H9 (cell line): ENCODE measurements at regions not wholly inside any gene's neighbourhood (a gene's known extent, or its start where the extent isn't known, plus 50 kb on each side); places are given as distances from the start of the nearest gene placed in this dataset.

Experiments
- DNase-seq: peaks from one replicate; pipeline ENCODE4 v3.0.0-alpha.2; 2017
- H2AFZ ChIP-seq: one replicate; pipeline ENCODE4 v1.6.1; 2013; ENCODE audit warnings: mild to moderate bottlenecking, low read length, control low read depth, moderate library complexity
- H2AK5ac ChIP-seq: 2 replicates; pipeline ENCODE4 v1.6.1; 2013; ENCODE audit warnings: low read length, control low read depth, mixed read lengths; ENCODE audit not compliant: insufficient read length
- H2BK120ac ChIP-seq: one replicate; pipeline ENCODE4 v1.6.1; 2013; ENCODE audit warnings: low read depth, mild to moderate bottlenecking, low read length, control low read depth, inconsistent platforms; ENCODE audit not compliant: poor library complexity, severe bottlenecking
- H2BK12ac ChIP-seq: 2 replicates; pipeline ENCODE4 v1.6.1; 2013; ENCODE audit warnings: low read length, control low read depth, mixed read lengths, low read depth; ENCODE audit not compliant: insufficient read length
- H2BK15ac ChIP-seq: 2 replicates; pipeline ENCODE4 v1.6.1; 2013; ENCODE audit warnings: low read depth, low read length, control low read depth
- H2BK20ac ChIP-seq: one replicate; pipeline ENCODE4 v1.6.1; 2013; ENCODE audit warnings: low read depth, mild to moderate bottlenecking, low read length, control low read depth, inconsistent platforms; ENCODE audit not compliant: poor library complexity, severe bottlenecking
- H2BK5ac ChIP-seq: 2 replicates; pipeline ENCODE4 v1.6.1; 2013; ENCODE audit warnings: low read length, control low read depth, mixed read lengths; ENCODE audit not compliant: insufficient read length
- H3K14ac ChIP-seq: 2 replicates; pipeline ENCODE4 v1.6.1; 2013; ENCODE audit warnings: low read length, control low read depth; ENCODE audit not compliant: insufficient read depth
- H3K18ac ChIP-seq: 2 replicates; pipeline ENCODE4 v1.6.1; 2013; ENCODE audit warnings: low read depth, mild to moderate bottlenecking, mixed read lengths, low read length, control low read depth; ENCODE audit not compliant: insufficient read length
- H3K23ac ChIP-seq: 2 replicates; pipeline ENCODE4 v1.6.1; 2013; ENCODE audit warnings: low read length, control low read depth, mixed read lengths, low read depth; ENCODE audit not compliant: insufficient read length
- H3K23me2 ChIP-seq: 2 replicates; pipeline ENCODE4 v1.6.1; 2013; ENCODE audit warnings: low read depth, mild to moderate bottlenecking, mixed read lengths, low read length, control low read depth; ENCODE audit not compliant: insufficient read length, poor library complexity, severe bottlenecking
- H3K27ac ChIP-seq: 2 replicates; pipeline ENCODE4 v1.5.1; 2013; ENCODE audit warnings: low read length, control low read depth, mixed read lengths, low read depth; ENCODE audit not compliant: insufficient read length
- H3K27me3 ChIP-seq: 2 replicates; pipeline ENCODE4 v1.6.1; 2013; ENCODE audit warnings: low read length, control low read depth, inconsistent platforms; ENCODE audit not compliant: insufficient read depth
- H3K4ac ChIP-seq: 2 replicates; pipeline ENCODE4 v1.6.1; 2013; ENCODE audit warnings: low read depth, mild to moderate bottlenecking, control low read depth, inconsistent platforms, low read length, moderate library complexity
- H3K4me1 ChIP-seq: 2 replicates; pipeline ENCODE4 v1.6.1; 2013; ENCODE audit warnings: low read length, control low read depth, inconsistent platforms; ENCODE audit not compliant: insufficient read depth
- H3K4me2 ChIP-seq: 2 replicates; pipeline ENCODE4 v1.6.1; 2013; ENCODE audit warnings: low read length, control low read depth, mixed read lengths; ENCODE audit not compliant: insufficient read length, insufficient read depth
- H3K56ac ChIP-seq: 2 replicates; pipeline ENCODE4 v1.6.1; 2013; ENCODE audit warnings: low read depth, mild to moderate bottlenecking, mixed read lengths, low read length, control low read depth; ENCODE audit not compliant: insufficient read length
- H3K79me1 ChIP-seq: 2 replicates; pipeline ENCODE4 v1.6.1; 2013; ENCODE audit warnings: low read depth, mild to moderate bottlenecking, moderate library complexity, low read length, control low read depth, inconsistent platforms; ENCODE audit not compliant: insufficient read depth, poor library complexity, severe bottlenecking
- H3K79me2 ChIP-seq: 2 replicates; pipeline ENCODE4 v1.6.1; 2013; ENCODE audit warnings: low read length, control low read depth, inconsistent platforms; ENCODE audit not compliant: insufficient read depth
- H3K9ac ChIP-seq: 2 replicates; pipeline ENCODE4 v1.6.1; 2013; ENCODE audit warnings: low read length, control low read depth, mixed read lengths; ENCODE audit not compliant: insufficient read length; ENCODE audit errors: extremely low read depth
- H3K9me3 ChIP-seq: one replicate; pipeline ENCODE4 v1.6.1; 2013; ENCODE audit warnings: low read depth, low read length, inconsistent platforms; ENCODE audit not compliant: control insufficient read depth
- H3T11ph ChIP-seq: one replicate; pipeline ENCODE4 v1.6.1; 2013; ENCODE audit warnings: mild to moderate bottlenecking, low read length, control low read depth, inconsistent platforms
- H4K20me1 ChIP-seq: one replicate; pipeline ENCODE4 v1.6.1; 2013; ENCODE audit not compliant: control insufficient read depth, insufficient read length, insufficient read depth
- H4K5ac ChIP-seq: 2 replicates; pipeline ENCODE4 v1.6.1; 2013; ENCODE audit warnings: low read depth, mild to moderate bottlenecking, mixed read lengths, low read length, control low read depth; ENCODE audit not compliant: insufficient read length
- H4K8ac ChIP-seq: replicated peaks from 2 replicates; pipeline ENCODE4 v1.6.1; 2013; ENCODE audit warnings: low read length, control low read depth, mixed read lengths, low read depth; ENCODE audit not compliant: insufficient read length
- H4K91ac ChIP-seq: 2 replicates; pipeline ENCODE4 v1.6.1; 2013; ENCODE audit warnings: low read depth, mild to moderate bottlenecking, moderate library complexity, mixed read lengths, low read length, control low read depth; ENCODE audit not compliant: insufficient read length
- H3K27ac Mint-ChIP-seq, 3 experiments: 2 replicates in 2 of 3; 3 replicates in 1 of 3; pipeline ENCODE4 v1.8.0; 2020 to 2021; ENCODE audit warnings: mixed read lengths in 3 of 3, mild to moderate bottlenecking in 1 of 3, moderate library complexity in 1 of 3
- H3K27me3 Mint-ChIP-seq: 2 replicates; pipeline ENCODE4 v1.8.0; 2021; ENCODE audit warnings: low read depth, mild to moderate bottlenecking, moderate library complexity, mixed read lengths
- H3K36me3 Mint-ChIP-seq, 3 experiments: 2 replicates in 2 of 3; 3 replicates in 1 of 3; pipeline ENCODE4 v1.8.0; 2020 to 2021; ENCODE audit warnings: low read depth in 3 of 3, mixed read lengths in 3 of 3; ENCODE audit not compliant: insufficient read depth in 1 of 3
- H3K4me1 Mint-ChIP-seq, 2 experiments: 2 replicates each; pipeline ENCODE4 v1.8.0; 2020; ENCODE audit warnings: mixed read lengths in 2 of 2
- H3K4me3 Mint-ChIP-seq, 2 experiments: 2 replicates in 1 of 2; 3 replicates in 1 of 2; pipeline ENCODE4 v1.8.0; 2020 to 2021; ENCODE audit warnings: mild to moderate bottlenecking in 2 of 2, mixed read lengths in 2 of 2, moderate library complexity in 1 of 2
- H3K9me3 Mint-ChIP-seq, 2 experiments: 2 replicates in 1 of 2; 3 replicates in 1 of 2; pipeline ENCODE4 v1.8.0; 2020; ENCODE audit warnings: mild to moderate bottlenecking in 2 of 2, mixed read lengths in 2 of 2, moderate library complexity in 1 of 2
- CTCF ChIP-seq: fragments of 200-600 bp; sonication (generic); conservative IDR thresholded peaks from 3 replicates; pipeline ENCODE4 v1.8.0; 2021; ENCODE audit warnings: antibody characterized with exemption, mild to moderate bottlenecking
- WGBS: extraction: QIAGEN DNeasy Blood & Tissue Kit; methylation state at CpG from one replicate; pipeline ENCODE4 v1.1.7; 2013; ENCODE audit warnings: missing lambda C conversion rate, low lambda C conversion rate, mixed read lengths; ENCODE audit not compliant: insufficient read length; ENCODE audit errors: extremely low coverage; 5-methylcytosine and 5-hydroxymethylcytosine counted together

- H3K27me3 ChIP-seq, result no peaks in the 10 kb centered on the region
- no peak overlapping the region for H3K18ac ChIP-seq
- no peak overlapping the region for H3K4me3 Mint-ChIP-seq
- H3K56ac ChIP-seq, result no peak overlapping the region
- H4K5ac ChIP-seq, result no peak overlapping the region
- H3K23me2 ChIP-seq, result no peaks in the 10 kb centered on the region
- H2BK15ac ChIP-seq, result no peak overlapping the region
- no peaks in the 10 kb centered on the region for H3K9me3 ChIP-seq
- peaks cover 2% of the 10 kb centered on the region; the same call in 1 of the 2 replicates for H3K4me1 ChIP-seq
- H3K14ac ChIP-seq, result no peak overlapping the region
- DNase-seq, result no peak
- no peak overlapping the region for H2BK5ac ChIP-seq
- H4K8ac ChIP-seq, result no peak overlapping the region
- H3T11ph ChIP-seq, result no peak overlapping the region
- peaks cover 4 to 11% of the 10 kb centered on the region in 2 experiments; a peak in 3 of 4 replicates for H3K4me1 Mint-ChIP-seq
- no peaks in the 10 kb centered on the region for H3K27me3 Mint-ChIP-seq
- H2AK5ac ChIP-seq, result no peak overlapping the region
- H3K79me1 ChIP-seq, result no peaks in the 10 kb centered on the region
- no peak overlapping the region for H4K91ac ChIP-seq
- H2BK12ac ChIP-seq, result no peak overlapping the region
- H3K9ac ChIP-seq, result no peak overlapping the region
- H3K27ac ChIP-seq, result no peak overlapping the region
- H3K23ac ChIP-seq, result no peak overlapping the region
- no peak overlapping the region for H2BK20ac ChIP-seq
- no peaks in the 10 kb centered on the region for H3K79me2 ChIP-seq
- H2BK120ac ChIP-seq, result no peak overlapping the region
- H3K4ac ChIP-seq, result no peak overlapping the region
- no peak overlapping the region for H2AFZ ChIP-seq
- 0 out of 5 replicates have a peak, but pooled peaks cover 0 to under 1% of the 10 kb centered on the region in 2 experiments for H3K9me3 Mint-ChIP-seq
- no peak overlapping the region for H3K27ac Mint-ChIP-seq
- no peak overlapping the region for H3K4me2 ChIP-seq
- no peaks in the 10 kb centered on the region for H4K20me1 ChIP-seq
- WGBS, result no CpG with 5 or more reads among the region's 3 CpGs
- H3K36me3 Mint-ChIP-seq, result no peaks in the 10 kb centered on the region
- no peak for TF ChIP-seq CTCF
Observed at GRCh38 chr15:94855018-94855408, 623.7 kb downstream of the MCTP2 start.
